ENCODE measurements at regions not wholly inside any gene's neighbourhood (a gene's known extent, or its start where the extent isn't known, plus 50 kb on each side); places are given as distances from the start of the nearest gene placed in this dataset.
"Not testable (repeated sequence)": the region's sequence is repeated elsewhere in the genome, so short reads cannot be mapped to it uniquely, and the experiment has no call there.

GRCh38 chr3:75453839-75454238, 210.3 kb upstream of the FRG2C start:
- DNase-seq = not testable (repeated sequence)

- not testable (repeated sequence) for DNase-seq
Observed at GRCh38 chr3:75474530-75474929, 189.6 kb upstream of the FRG2C start.

GRCh38 chr3:75496600-75496999, 167.5 kb upstream of the FRG2C start:
- DNase-seq = not testable (repeated sequence)

GRCh38 chr3:75500357-75500756, 163.8 kb upstream of the FRG2C start:
- not testable (repeated sequence) for DNase-seq

DNA sequence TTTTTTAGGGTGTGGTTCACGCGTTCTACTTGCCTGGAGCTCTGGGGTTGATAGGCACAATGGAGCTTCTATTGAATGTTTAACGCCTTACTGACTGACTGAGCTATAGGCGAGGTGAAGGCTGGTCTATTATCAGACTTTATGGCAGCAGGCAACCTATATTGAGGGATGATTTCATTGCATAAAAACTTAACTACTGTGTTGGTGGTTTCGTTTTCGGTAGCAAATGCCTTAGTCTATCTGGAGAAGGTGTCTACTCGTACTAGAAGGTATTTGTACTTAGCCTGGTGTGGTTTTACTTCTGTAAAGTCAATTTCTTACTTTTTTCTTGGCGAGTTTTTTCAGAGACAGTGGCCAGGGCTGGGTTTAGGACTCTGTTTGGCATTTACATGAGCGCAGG, 162.0 kb upstream of the FRG2C start:
- not testable (repeated sequence) for DNase-seq

DNA sequence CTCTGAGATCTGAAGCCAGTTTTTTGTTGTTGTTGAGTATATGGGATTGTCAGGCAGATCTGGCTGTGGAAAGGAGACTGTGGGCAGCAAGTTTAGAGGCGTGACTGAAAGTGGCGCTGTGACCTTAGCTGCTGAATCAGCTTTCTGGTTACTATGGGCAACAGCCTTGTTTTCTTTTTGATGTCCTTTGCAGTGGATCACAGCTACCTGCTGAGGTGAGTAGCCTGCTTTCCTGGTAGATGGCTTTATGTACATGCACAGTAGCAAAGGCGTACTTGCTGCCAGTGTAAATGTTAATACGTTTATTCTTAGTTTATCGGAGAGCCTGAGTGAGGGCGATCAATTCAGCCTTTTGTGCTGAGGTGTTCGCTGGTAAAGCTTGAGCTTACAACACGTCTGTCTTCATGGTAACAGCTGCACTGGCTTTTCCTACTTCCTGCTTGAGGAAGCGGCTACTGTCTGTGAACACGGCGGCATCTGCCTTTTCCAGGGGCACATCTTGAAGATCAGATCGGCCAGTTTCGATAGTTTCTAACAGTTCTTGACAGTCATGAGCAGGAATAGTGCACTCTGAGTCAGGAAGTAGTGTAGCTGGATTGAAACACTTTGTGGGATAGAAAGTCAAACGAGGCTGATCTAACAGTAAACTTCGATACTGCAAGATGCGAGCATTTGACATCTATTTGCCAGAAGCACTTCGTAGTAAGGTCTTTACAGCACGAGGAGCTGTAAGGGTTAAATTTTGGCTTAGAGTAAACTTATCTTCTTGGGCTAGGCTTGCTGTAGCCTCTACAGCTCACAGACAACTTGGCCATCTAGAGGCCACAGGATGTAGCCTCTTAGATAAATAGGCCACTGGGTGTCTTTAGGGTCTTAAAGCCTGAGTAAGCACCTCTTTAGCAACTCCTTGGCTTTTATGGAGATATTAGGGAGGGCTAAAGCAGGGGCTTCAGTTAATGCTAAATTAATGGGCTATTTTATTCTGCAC, 161.1 kb upstream of the FRG2C start:
- peak; percentile 40 for DNase-seq

DNA sequence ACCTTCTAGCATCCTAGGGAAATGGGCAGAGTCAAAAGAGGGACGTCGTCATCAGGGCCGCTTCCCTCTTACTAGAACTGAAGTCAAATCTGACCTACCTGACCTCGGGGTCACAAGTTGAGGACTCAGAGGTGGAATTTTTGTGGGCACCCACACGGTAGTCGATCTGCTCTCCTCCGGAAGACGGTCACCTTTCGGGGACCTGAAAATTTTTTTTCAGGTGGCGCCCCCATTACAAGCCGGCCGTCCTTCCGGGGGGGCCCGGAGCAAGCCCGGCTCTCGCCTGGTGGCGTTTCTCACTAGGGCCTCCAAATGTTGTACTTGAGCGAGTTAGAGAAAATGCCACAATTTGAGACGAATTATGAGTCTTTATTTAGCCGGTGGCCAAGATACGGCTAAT, 157.5 kb upstream of the FRG2C start:
- no peak for DNase-seq

GRCh38 chr3:75507956-75508355, 156.2 kb upstream of the FRG2C start:
- not testable (repeated sequence) for DNase-seq

- DNase-seq = not testable (repeated sequence)
Observed at GRCh38 chr3:75527657-75528056, 136.5 kb upstream of the FRG2C start.

GRCh38 chr3:75552095-75552494, 112.0 kb upstream of the FRG2C start:
- DNase-seq = peak; percentile 33

DNA sequence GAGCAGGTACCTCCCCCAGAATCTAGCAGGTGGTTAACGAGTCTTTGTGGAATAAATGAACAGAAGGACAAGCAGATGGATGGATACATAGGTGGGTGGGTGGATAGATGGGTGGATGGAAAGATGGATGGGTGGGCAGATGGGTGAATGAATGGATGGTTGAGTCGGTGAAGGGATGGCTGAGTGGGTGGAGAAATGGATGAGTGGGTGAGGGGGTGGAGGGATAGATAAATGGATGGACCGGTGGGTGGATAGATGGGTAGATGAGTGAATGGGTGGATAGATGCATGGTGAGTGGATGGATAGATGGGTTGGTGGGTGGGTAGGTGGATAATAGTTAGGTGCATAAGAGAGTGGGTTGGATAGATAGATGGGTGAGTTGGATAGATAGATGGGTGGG, 99.7 kb upstream of the FRG2C start:
- DNase-seq = not testable (repeated sequence)

DNA sequence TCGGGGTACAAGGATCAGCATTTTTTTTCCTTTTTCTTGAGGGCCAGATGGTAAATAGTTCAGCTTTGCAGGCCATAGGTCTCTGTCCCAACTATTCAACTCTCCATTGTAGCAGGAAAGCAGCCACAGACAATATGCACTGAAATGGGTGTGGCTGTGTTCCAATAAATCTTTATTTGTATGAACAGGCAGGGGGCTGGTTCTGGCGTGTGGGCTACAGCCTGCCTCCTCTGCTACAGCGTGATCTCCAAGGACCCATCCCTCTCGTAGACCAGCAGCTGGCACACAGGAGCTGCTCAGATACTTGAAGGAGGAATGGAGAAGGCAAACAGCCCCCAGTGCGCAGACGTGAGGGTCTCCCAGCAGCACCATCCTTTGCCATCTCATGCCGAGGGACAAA, 91.8 kb upstream of the FRG2C start:
- DNase-seq = not testable (repeated sequence)

DNA sequence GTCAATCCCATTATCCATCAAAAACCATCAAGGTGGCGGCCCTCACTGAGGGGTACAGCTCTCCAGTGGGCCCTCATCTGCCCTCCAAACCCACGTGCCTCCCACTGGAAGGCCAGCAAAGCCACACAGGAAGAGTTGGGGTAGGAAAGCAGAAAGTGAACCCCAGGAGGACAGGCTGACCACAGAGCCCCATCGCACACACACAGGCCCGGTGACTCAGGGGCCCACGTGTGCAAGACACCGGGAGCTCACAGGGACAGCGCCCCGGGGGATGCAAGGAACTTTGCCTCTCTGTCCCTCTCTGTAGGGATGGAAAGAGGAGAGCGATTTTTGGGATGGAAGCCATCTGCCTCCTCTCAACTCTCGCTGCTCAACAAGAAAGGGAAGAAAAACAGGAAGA, 85.0 kb upstream of the FRG2C start:
- DNase-seq = not testable (repeated sequence)

GRCh38 chr3:75579536-75579935, 84.6 kb upstream of the FRG2C start:
- not testable (repeated sequence) for DNase-seq

DNA sequence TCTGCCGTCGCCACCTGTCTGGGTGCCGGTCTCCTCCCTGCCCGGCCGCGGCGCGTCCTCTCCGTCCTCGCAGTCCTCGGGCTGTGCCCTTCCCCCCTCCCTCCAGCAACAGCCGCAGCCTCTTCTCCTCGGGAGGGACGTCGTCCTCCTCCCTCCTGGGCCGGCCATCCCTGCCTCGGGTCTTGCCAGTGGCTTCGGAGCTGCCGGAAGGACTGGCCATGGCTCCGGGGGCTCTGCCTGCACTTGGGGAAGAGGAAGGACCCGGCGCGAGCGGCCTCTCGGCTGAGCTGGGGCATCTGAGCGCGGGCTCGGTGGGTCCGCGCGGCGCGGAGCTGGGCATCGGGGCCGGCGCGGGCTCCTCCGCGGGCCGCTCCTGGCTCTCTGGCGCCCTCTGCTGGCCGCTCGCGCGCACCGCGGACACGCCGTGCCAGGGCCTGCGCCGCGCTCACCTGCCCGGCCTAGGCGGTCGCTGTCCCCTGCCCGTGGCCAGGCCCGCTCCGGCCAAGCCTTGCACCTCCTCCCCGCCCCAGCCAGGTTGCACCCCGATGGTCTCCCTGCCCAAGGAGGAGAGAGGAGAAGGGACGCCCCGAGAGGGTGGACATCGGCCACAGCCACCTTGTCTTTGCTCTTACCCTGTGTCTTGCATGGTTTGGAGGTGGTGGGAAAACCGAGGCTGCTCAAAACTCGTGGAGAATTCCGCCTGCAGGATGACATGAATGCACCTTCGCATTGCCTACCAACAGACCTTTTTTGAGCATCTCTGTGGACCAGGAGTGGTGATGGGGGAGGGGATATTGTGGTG, 83.9 kb upstream of the FRG2C start:
- not testable (repeated sequence) for DNase-seq

DNA sequence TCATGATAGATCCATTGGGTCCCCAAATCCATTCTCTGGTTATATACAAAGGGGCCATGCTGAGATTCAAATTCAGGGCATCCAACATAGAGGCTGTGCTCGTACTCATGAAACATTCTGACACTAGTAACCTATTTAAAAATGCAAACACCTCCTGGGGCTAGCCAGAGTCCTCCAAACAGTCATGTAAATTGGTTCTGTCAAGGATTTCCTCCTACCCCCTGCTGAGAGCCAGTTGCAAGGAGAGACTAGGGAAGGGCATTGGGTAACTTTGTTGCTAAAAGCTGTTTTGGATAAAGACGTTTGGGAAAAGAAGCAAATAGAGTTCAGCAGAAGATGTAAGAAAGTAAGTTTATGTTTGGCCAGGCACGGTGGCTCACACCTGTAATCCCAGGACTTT, 81.6 kb upstream of the FRG2C start:
- DNase-seq = not testable (repeated sequence)

DNA sequence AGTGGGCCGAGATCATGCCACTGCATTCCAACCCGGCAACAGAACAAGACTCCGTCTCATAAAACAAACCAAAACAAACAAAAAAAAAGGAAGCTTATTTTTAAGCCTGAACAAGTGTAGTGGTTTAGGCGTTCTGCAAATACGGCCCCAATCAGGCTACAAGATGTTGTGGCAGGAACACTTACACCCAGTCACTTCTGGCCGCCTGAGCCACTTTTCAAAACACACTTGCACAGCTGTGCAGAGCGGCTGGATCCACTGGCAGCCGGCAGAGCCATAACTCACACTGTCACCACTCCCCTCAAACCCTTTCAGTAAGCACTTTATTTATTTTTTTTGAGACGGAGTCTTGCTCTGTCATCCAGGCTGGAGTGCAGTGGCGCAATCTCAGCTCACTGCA, 81.0 kb upstream of the FRG2C start:
- DNase-seq = not testable (repeated sequence)

DNA sequence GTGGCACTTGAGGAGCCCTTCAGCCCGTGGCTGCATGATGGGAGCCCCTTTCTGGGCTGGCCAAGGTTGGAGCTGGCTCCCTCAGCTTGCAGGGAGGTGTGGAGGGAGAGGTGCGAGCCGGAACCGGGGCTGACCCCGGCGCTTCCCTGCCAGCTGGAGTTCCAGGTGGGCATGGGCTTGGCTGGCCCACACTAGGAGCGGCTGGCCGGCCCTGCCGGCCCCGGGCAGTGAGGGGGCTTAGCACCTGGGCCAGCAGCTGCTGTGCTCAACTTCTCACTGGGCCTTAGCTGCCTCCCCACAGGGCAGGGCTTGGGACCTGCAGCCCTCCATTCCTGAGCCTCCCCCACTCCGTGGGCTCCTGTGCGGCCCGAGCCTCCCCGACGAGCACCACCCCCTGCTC, 76.4 kb upstream of the FRG2C start:
- not testable (repeated sequence) for DNase-seq

- DNase-seq = not testable (repeated sequence)
Observed at GRCh38 chr3:75590382-75590781, 73.7 kb upstream of the FRG2C start.

- DNase-seq = not testable (repeated sequence)
Observed at GRCh38 chr3:75604286-75604934, 59.7 kb upstream of the FRG2C start.

DNA sequence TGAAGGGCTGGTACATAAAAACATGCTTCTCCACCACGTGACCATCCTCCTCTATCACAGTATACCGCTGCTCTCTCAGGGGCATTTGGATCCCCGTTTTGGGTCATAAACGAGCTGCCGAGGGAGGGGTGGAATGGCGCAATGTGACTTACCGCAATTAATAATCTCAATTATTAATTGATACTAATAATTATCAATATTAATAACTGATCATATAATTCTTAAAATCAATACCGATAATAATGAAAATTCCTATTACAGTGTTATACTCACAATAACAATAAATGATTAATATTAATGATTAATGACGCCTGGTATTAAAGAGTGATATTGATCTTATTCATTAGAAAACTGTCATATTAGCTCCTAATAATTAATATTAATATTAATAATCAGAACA, 56.1 kb upstream of the FRG2C start:
- not testable (repeated sequence) for DNase-seq

DNA sequence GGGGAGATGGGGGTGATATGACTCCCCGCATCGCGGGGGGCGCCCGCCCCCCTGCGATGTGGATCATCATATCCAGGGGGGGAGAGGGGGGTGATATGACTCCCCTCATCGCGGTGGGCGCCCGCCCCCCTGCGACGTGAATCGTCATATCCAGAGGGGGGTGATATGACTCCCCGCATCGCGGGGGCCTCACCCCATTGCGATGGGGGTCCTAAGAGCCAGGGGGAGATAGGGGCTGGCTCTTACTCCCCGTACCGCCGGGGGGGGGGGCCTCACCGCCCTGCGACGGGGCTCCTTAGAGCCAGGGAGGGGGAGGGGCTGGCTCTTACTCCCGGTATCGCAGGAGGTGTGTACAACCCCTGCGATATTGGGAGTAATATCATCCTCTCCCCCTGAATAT, 54.5 kb upstream of the FRG2C start:
- not testable (repeated sequence) for DNase-seq

DNA sequence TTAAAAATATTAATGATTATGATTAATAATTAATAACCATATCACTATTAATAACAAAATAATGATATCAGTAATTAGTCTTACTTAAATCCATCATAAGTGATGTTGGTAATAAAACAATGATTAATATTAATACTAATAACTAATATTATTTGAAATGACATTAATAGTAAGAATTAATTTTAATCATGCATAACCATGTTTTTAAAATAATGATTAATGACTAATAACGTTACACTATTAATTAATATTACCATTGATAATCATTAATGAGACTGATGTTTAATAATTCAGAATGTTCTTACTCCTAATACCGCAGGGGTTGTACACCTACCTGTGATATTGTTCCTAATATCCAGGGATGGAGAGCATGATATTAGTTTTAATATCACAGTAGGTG, 53.4 kb upstream of the FRG2C start:
- no peak for DNase-seq
